GM04503 (cell line): ENCODE measurements at regions not wholly inside any gene's neighbourhood (a gene's known extent, or its start where the extent isn't known, plus 50 kb on each side); places are given as distances from the start of the nearest gene placed in this dataset.

ENCODE experiments used
- DNase-seq: peaks from one replicate; pipeline ENCODE4 v3.0.0-alpha.2; 2012; ENCODE audit warnings: low read depth

DNA sequence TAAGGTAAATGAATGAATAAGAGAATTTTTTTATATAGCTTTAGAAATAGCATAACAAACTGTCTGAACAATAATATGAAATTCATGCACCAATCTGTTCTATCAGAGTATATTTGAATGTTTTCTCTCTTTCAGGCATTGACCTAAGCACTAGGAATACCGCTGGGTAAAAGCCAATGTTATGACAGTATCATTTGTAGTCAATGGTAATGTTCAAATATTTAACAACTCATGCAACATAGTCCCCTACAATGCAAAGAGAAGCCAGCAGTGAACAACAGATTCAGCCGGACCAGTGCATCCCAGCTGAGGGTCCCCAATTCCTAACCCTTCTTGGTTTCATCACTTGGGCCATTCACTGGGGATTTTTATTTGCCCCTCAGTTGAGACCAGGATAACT is 52.6 kb upstream of the MYCBP2 start:
- no peak for DNase-seq

DNA sequence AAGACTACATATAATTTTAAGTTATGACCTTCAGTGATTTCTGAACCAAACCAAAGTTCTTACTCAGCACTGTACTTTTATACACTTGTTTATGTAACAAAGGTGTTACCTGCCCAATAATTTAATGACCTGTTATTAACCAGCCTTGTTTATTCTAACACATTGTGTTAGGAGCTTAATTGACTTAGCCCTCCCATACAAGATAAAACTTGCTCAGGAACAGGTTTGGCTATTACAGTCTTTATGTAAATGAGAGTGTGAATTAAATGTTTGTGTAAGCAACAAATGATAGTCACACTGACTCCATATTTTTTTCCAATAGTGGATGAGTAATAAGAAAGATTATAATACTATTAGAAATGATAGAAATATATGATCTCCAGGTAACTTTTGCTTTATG is 51.8 kb upstream of the MYCBP2 start:
- no peak for DNase-seq

DNA sequence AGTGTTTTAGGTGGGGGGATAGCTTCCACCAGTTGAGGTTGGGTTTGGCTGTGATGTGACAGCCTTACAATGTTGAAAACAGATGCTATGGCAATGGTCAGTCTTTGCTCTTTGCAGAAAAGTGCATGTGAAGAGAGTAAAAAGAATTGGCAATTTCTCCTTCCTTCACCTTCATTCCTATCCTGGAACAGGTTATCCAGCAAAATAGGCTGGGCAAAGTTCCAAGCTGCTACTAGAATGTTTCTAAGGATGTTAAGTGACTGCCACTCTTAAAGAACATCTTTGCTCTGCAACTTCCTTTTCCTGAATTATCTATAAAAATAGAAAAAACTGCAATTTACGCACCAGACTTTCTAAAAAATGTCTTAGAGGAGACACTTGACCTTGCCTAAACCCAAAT is 50.1 kb upstream of the MYCBP2 start:
- no peak for DNase-seq
